WI38 (cell line): ENCODE measurements at regions not wholly inside any gene's neighbourhood (a gene's known extent, or its start where the extent isn't known, plus 50 kb on each side); places are given as distances from the start of the nearest gene placed in this dataset.

Experiments used
- H3K4me3 ChIP-seq: 2 replicates; pipeline ENCODE4 v1.5.1; 2011; ENCODE audit warnings: low read depth, mild to moderate bottlenecking, control low read depth, low read length
- TF ChIP-seq, protein P1 (sequence below): IDR thresholded peaks from 2 replicates; pipeline ENCODE4 v1.5.1; 2012; ENCODE audit warnings: low read depth, mild to moderate bottlenecking, control low read depth, low read length

DNA sequence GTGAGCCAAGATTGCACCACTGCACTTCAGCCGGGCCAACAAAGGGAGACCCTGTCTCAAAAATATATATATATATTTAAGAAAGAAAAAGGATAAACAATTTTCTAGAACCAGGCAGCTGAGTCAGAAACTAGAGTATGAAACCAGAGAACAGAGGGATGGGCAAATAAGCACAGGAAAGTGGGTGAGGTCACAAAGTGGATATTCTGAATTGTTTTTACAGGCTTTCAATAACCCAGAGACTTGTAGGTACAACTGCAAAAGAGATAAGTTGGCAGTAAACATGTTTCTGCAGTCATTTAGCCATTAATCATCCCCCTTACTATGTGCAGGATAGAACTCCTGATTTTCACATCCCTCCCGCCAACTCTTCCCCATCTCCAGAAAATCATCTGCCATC lies 94.2 kb downstream of the BTG1 start:
- no peak overlapping the region for H3K4me3 ChIP-seq
- TF ChIP-seq, protein P1, sequence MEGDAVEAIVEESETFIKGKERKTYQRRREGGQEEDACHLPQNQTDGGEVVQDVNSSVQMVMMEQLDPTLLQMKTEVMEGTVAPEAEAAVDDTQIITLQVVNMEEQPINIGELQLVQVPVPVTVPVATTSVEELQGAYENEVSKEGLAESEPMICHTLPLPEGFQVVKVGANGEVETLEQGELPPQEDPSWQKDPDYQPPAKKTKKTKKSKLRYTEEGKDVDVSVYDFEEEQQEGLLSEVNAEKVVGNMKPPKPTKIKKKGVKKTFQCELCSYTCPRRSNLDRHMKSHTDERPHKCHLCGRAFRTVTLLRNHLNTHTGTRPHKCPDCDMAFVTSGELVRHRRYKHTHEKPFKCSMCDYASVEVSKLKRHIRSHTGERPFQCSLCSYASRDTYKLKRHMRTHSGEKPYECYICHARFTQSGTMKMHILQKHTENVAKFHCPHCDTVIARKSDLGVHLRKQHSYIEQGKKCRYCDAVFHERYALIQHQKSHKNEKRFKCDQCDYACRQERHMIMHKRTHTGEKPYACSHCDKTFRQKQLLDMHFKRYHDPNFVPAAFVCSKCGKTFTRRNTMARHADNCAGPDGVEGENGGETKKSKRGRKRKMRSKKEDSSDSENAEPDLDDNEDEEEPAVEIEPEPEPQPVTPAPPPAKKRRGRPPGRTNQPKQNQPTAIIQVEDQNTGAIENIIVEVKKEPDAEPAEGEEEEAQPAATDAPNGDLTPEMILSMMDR = no peak

DNA sequence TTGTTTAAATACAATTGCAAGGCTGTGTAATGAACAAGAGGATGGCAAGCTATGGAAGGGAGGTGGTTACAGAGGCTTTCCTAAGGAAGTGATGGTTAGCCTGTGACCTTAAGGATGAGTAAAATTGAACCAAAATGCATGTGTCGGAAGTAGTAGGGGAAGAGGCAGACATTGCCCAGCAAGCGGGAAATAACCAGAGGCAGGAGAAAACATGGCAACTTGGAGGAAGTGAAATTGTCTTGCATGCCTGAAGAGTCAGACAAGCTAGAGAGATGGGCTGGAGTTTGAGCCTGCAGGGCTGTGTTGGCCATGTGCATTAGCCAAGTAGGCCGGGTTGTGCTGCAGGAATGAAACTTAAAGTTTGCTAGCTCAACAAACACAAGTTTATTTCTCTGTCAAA lies 96.2 kb downstream of the BTG1 start:
- no peak overlapping the region for H3K4me3 ChIP-seq
- TF ChIP-seq, protein P1 = no peak

DNA sequence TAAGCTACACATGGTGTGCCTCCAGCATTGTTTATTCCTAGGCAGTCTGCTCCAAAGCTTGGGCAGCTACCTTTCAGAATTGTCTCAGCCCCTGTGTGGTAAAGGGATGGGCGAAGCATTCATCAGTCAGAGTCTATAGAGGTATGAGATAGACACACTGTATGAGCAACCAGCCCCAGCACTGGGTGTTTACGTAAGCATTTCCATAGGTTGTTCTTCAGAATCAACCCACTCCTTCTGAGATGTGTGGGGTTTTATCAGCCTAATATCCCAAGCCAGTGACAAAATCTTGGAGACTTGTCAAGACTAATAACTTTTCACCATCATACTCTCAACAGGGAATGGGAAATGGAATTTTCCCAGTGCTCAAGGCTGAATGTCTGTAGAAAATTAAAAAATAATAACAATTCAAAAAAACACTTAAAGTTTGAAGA lies 98.2 kb downstream of the BTG1 start:
- H3K4me3 ChIP-seq = no peak overlapping the region
- TF ChIP-seq, protein P1 = no peak

DNA sequence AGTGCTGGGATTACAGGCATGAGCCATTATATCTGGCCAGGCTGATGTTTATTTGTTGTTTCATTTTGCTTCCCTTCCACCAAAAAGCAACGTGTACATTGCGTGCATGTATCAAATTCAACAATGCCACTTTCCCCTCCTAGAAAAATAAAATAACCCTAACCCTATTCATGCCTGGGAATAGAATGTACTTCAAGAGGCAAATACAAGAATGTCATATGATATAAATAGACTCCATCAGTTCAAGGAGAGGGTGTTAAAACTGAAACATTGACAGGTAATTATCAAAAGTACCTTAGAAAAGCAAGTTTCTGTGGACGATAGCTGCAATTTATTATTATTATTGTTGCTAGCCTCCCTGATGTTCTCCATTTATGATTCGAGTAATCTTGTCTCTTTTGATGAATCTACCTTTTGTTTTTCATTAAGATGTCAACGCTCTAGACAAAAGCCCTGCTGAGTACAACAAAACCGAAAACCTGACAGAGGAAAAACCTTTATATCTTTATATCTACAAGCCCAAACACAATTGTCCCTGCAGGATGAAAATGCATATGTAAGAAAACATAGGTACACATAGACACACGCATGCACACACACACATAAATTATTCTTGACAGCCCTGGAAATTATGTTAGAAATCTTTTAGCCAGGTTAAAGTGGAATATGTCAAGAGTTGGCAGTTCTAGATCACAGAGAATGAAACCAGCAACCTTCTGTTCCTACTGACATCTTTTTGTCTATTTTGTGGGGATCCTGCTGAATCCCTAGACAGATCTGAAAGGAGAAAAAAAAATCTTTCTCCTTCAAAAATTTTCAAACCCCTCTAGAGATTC lies 98.9 kb downstream of the BTG1 start:
- no peak overlapping the region for H3K4me3 ChIP-seq

DNA sequence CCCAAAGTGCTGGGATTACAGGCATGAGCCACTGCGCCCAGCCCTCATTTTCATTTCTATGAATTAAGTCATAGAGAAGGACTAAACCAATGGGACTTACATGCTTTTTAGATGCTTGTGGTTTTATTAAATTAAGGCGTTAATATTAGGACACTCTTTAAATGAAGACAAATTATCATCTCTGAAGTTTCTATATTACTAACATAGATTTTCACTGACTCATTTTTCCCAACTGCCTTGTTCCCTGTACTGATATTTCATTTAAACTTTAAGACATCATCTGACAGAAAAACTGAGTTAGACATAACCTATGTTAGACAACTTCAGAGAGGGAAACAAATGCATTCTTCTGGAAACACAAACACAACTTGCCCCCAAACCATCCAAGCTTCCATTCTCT lies 99.8 kb downstream of the BTG1 start:
- H3K4me3 ChIP-seq = no peak overlapping the region
- TF ChIP-seq, protein P1 = no peak

More for the DNA sequence above, 98.9 kb downstream of the BTG1 start:
- TF ChIP-seq, protein P1 = no peak

DNA sequence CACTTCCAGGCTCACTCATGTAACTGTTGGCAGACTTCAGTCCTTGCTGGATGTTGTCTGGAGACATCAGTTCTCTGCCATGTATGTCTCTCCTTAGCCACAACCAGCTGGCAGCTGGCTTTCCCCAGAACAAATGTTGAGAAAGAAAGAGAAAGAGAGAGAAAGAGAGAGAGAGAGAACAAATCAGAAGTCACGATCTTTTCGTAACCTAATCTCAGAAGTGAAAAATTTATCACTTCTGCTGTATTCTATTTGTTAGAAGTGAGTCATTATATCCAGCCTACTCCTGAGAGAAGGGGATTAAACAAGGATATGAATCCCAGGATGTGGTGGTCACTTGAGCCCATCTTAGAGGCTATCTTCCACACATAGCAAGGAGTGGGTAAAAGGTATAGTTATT lies 101.2 kb downstream of the BTG1 start:
- no peak overlapping the region for H3K4me3 ChIP-seq
- TF ChIP-seq, protein P1 = no peak

DNA sequence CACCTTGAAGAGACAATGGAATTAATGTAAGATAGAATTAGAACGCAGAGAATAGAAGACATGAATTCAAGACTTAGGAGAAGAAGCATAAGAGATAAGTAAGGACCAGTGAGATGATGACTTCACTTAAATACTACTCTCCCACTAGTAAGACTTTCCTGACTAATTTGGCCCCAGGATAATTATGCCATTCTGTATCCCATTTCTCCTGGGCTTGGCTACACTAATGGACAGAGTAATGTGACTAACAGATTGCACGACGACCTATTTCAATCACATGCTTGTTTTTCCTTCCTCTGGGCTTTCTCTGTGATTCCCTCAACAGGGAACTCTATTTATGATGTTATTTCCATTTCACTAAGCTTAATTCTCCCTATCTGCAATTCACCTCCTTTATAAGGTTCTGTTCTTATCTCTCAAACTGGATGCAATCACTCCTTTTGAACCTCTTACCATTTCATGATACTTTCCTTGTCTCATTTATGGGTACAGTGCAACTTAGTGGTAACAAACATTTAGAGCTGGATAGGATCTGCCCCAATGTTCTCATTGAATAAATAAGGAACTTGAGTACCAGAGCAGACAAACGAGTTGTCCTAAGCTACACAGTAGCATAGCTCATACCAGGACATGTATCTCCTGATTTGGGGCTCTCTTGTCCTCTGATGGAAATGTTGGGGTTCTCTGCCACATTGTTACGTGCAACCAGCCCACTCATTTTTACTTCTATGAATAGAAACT lies 102.7 kb downstream of the BTG1 start:
- no peak overlapping the region for H3K4me3 ChIP-seq
- TF ChIP-seq, protein P1 = no peak
